Hindlimb muscle (tissue), 1 donor: ENCODE measurements at regions not wholly inside any gene's neighbourhood (a gene's known extent, or its start where the extent isn't known, plus 50 kb on each side); places are given as distances from the start of the nearest gene placed in this dataset.
"Not testable (repeated sequence)": the region's sequence is repeated elsewhere in the genome, so short reads cannot be mapped to it uniquely, and the experiment has no call there.

Experiments
- DNase-seq: peaks from one replicate; pipeline ENCODE4 v3.0.0-alpha.2; 2013

- DNase-seq = no peak
Observed at GRCh38 chr5:36531401-36531800, 75.0 kb upstream of the SLC1A3 start.

GRCh38 chr5:36535378-36535777 is 71.0 kb upstream of the SLC1A3 start:
- DNase-seq = no peak

DNA sequence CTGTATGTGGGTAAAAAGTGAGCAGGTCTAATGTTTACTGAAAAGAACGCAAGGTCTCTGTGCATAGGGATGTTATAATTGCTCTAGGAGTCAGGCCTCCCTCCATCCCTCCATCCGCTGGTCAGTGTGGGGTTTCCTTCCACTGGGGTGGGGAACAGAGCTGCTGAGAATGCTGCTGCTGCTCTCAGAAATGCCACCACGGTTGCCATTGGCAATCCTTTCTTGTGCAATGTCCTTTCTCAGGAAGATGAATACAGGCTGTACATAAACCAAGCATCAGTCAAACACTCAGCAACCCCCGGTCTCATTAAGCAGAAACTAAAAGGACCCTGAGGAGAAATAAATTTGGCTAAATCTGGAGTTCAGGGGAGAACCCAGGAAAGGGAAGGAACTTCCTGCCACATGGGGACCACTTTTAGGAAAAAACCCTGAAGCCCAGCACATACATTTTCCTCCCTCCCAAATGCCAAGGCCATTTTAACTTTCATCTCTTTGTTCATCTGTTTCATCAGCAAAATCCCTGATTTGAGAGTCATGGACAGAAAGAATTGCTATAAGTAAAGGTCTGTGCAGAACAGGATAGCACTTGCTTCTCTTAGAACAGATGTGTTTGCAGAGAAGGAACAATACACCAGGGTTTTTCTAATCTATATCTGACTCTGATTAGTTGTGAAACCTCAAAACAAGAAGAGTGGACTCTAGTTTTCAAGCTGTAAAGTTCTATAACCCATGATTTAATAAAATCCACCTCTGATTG is 70.4 kb upstream of the SLC1A3 start:
- DNase-seq = no peak

DNA sequence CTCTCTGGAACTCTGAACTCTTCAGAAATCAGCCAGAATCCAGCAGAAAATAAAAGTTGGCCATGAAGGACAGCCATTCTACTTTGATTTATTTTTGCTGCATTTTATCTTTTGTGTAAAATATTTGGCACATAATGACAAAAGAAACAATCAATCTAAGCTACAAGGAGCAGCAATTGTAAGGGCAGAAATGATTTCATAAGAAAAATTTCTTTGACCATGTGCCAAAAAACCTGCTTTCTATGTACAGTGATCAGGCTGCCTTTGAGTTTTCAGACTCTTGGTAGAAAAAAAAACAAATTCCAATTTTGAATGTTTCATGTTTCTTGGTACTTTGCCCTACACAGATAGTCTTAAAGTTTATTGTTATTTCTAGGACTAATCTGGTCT is 69.8 kb upstream of the SLC1A3 start:
- no peak for DNase-seq

DNA sequence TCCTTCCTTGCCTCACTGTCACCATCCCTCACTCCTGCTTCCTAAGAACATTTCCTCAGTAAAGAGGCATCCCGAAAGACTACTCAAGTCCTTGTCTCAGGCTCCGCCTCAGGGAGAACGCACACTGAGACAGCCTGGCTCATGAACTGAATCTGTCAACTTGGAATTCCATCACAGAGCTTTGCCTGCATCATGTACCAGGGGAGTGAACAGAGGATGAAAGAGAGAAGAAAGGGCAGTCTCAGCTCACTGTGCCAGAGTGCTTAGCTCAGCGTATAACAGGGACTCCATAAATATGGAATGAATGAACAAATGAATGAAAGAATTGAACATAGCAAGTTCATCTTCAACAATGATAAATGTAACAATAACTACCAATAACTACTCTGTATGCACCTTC is 68.7 kb upstream of the SLC1A3 start:
- DNase-seq = no peak

- no peak for DNase-seq
Observed at GRCh38 chr5:36552651-36553393, 53.6 kb upstream of the SLC1A3 start.

- DNase-seq = not testable (repeated sequence)
Observed at GRCh38 chr5:36555035-36555434, 51.4 kb upstream of the SLC1A3 start.
